ENCODE measurements at regions not wholly inside any gene's neighbourhood (a gene's known extent, or its start where the extent isn't known, plus 50 kb on each side); places are given as distances from the start of the nearest gene placed in this dataset.
A peak's percentile ranks its signal among the peaks of the same experiment; 100 is the strongest.

DNA sequence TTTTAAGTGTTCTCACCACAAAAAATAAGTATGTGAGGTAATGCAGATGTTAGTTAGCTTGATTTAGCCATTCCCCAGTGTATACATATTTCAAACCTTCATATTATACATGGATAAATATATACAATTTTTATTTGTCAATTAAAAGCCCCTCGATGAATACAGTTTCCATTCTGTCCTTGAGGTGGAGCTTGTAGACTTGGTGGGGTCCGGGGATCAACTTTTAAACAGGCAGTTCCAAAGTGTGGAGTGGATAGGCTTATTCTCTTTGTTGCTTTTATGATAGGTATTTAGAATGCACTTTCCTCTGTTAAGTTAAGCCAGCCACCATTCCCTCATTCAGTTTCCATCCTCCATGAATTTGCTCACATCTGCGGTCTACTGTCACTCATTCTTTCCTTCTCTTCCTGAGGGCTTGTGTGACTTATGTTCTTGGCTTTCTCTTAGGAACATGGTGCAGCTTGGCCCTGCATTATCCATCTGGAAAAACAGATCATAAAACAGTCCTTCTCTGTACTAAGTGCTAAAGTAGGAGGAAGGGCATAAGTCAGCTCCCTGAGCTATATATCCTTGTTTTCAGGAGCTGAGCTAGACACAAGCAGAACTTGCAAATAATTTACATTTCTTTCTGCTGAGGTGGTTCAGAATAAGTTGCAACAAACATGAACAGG is 149.1 kb downstream of the NFKBIZ start:
- no peak overlapping the region for H3K27ac Mint-ChIP-seq (ENCODE audit: unreplicated experiment)
- TF ChIP-seq, protein P1, sequence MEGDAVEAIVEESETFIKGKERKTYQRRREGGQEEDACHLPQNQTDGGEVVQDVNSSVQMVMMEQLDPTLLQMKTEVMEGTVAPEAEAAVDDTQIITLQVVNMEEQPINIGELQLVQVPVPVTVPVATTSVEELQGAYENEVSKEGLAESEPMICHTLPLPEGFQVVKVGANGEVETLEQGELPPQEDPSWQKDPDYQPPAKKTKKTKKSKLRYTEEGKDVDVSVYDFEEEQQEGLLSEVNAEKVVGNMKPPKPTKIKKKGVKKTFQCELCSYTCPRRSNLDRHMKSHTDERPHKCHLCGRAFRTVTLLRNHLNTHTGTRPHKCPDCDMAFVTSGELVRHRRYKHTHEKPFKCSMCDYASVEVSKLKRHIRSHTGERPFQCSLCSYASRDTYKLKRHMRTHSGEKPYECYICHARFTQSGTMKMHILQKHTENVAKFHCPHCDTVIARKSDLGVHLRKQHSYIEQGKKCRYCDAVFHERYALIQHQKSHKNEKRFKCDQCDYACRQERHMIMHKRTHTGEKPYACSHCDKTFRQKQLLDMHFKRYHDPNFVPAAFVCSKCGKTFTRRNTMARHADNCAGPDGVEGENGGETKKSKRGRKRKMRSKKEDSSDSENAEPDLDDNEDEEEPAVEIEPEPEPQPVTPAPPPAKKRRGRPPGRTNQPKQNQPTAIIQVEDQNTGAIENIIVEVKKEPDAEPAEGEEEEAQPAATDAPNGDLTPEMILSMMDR (IDR thresholded peaks at IDR 0.05) = peak; percentile 23
- no peaks in the 10 kb centered on the region for H3K36me3 Mint-ChIP-seq (ENCODE audit: low read depth)
- H3K4me3 Mint-ChIP-seq (ENCODE audit: unreplicated experiment) = no peak overlapping the region
- peaks cover 41% of the 10 kb centered on the region for H3K4me1 Mint-ChIP-seq (ENCODE audit: low read depth)
- H3K27me3 Mint-ChIP-seq (ENCODE audit: low read depth) = no peaks in the 10 kb centered on the region
- DNase-seq (ENCODE audit: low spot score) = no peak
- H3K9me3 Mint-ChIP-seq (ENCODE audit: low read depth) = no peaks in the 10 kb centered on the region

DNA sequence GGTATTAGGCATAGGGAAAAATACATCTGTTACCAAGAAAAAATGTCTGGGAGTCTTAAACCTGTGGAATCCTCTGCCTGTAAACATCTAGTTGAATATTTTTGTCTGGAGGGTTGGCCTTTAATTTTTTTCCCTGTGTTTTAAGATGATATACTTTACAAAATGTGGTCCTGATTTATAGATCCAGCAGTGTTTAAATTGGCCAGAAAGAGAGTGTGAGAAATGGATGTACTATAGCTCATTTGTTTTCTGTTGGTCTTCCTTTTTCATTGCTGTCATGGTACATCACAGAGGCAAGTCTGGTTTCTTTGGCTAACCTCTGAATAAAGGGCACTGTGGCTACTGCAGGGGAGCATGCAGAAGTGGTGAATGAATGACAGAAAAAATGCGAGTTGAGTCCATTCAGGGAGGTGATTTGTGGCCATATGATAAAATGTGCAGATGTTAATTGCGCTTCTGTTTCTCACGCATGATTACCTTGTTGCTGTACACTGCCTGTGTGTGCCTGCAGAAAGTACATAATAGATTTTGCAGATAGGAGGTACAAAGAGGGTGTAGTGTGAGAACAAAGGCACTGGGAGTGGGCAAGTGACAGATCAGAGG is 150.0 kb downstream of the NFKBIZ start:
- Mint-ChIP-seq H3K36me3 (ENCODE audit: low read depth) (no peaks in the 10 kb centered on the region), H3K4me3 (ENCODE audit: unreplicated experiment) (no peak overlapping the region), H3K9me3 (ENCODE audit: low read depth) (no peaks in the 10 kb centered on the region), H3K27ac (ENCODE audit: unreplicated experiment) (peak overlapping the region; percentile 57), H3K27me3 (ENCODE audit: low read depth) (no peaks in the 10 kb centered on the region), H3K4me1 (ENCODE audit: low read depth) (peaks cover 39% of the 10 kb centered on the region)
- DNase-seq (ENCODE audit: low spot score) = no peak
- TF ChIP-seq, protein P1 (IDR thresholded peaks at IDR 0.05) = no peak

DNA sequence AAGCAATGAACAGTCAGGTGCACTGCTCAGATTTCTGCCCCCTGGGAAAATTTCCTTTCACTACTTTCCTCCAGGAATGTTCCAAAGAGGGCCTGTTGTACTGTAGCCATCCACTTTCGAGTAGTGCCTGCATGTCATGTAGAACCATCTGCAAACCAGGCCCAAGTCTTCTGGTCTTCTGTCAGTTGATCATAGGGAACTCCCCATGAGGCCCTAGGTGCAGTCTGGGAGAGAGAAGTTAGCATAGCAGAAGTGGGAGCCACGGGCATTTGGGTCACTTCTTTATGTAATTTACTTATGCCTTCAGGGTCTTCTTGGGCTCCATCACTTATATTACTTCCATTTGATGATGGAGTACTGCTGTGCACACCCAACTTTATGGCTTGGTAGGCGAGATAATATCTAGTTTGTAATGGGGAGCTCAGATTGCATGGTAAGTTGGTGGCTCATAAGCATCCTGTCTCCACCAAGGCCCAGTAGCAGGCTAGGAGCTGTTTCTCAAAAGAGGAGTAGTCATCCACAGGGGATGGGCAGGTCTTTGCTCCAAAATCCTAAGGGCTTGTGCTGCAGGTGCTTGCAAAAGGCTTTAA is 151.4 kb downstream of the NFKBIZ start:
- TF ChIP-seq, protein P1 (IDR thresholded peaks at IDR 0.05) = no peak
- H3K4me3 Mint-ChIP-seq (ENCODE audit: unreplicated experiment) = no peak overlapping the region
- H3K9me3 Mint-ChIP-seq (ENCODE audit: low read depth) = no peaks in the 10 kb centered on the region
- H3K27me3 Mint-ChIP-seq (ENCODE audit: low read depth) = no peaks in the 10 kb centered on the region
- H3K36me3 Mint-ChIP-seq (ENCODE audit: low read depth) = no peaks in the 10 kb centered on the region
- no peak for DNase-seq (ENCODE audit: low spot score)
- H3K27ac Mint-ChIP-seq (ENCODE audit: unreplicated experiment) = no peak overlapping the region
- H3K4me1 Mint-ChIP-seq (ENCODE audit: low read depth) = peaks cover 34% of the 10 kb centered on the region

DNA sequence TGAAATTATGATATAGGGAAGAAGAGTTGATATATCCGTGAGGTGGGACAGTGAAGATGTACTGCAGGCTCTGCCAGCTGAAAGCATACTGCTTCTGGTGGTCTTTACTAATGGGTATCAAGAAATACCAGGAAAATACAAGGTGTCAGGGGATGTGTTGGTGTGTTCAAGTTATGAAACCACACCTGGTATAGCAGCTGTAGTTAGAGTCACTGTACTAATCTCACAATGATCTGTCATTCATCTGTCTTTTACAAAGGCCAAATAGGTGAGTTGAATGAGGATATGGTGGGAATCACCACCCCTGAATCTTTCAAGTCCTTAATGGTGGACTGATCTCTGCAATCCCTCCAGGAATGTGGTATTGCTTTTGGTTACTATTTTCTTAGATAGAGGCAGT is 152.7 kb downstream of the NFKBIZ start:
- peaks cover 39% of the 10 kb centered on the region for H3K4me1 Mint-ChIP-seq (ENCODE audit: low read depth)
- H3K27ac Mint-ChIP-seq (ENCODE audit: unreplicated experiment) = no peak overlapping the region
- no peak for DNase-seq (ENCODE audit: low spot score)
- H3K9me3 Mint-ChIP-seq (ENCODE audit: low read depth) = no peaks in the 10 kb centered on the region
- TF ChIP-seq, protein P1 (IDR thresholded peaks at IDR 0.05) = no peak
- no peaks in the 10 kb centered on the region for H3K27me3 Mint-ChIP-seq (ENCODE audit: low read depth)
- no peaks in the 10 kb centered on the region for H3K36me3 Mint-ChIP-seq (ENCODE audit: low read depth)
- no peak overlapping the region for H3K4me3 Mint-ChIP-seq (ENCODE audit: unreplicated experiment)

DNA sequence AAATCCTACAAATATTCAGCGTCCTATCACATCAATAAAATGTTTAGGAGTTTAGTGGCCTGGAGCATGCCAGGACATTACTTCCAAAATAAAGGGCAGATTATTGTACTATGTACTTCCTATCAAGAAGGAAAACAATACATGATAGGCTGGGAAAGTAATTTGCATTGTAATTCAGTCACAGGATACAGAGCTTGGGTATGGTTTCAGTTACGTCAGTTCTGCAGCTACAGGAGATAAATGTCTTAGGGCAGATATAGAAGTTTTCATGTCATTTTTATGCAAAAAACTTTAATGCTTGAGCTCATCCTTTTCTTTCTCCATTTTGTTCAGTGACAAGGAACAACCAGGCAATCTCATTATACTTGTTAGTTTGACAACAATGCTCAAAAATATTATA is 155.2 kb downstream of the NFKBIZ start:
- Mint-ChIP-seq H3K27me3 (ENCODE audit: low read depth) (no peaks in the 10 kb centered on the region), H3K36me3 (ENCODE audit: low read depth) (peaks cover 2% of the 10 kb centered on the region), H3K27ac (ENCODE audit: unreplicated experiment) (no peak overlapping the region), H3K9me3 (ENCODE audit: low read depth) (peaks cover 5% of the 10 kb centered on the region), H3K4me1 (ENCODE audit: low read depth) (peaks cover 27% of the 10 kb centered on the region), H3K4me3 (ENCODE audit: unreplicated experiment) (no peak overlapping the region)
- TF ChIP-seq, protein P1 (IDR thresholded peaks at IDR 0.05) = no peak
- DNase-seq (ENCODE audit: low spot score) = no peak

All from chondrocyte (in vitro differentiated cells).